ENCODE measurements at regions not wholly inside any gene's neighbourhood (a gene's known extent, or its start where the extent isn't known, plus 50 kb on each side); places are given as distances from the start of the nearest gene placed in this dataset.

- no peak overlapping the region for H2AFZ ChIP-seq (ENCODE audit: low read length)
- no peaks in the 10 kb centered on the region for H3K79me2 ChIP-seq (ENCODE audit: control insufficient read depth, insufficient read depth, low read length)
- no peak overlapping the region for H3K4me3 ChIP-seq (replicated peaks in 1 of 4; ENCODE audit: control extremely low read depth in 1 of 4, insufficient read depth in 1 of 4, low read depth in 3 of 4, low read length in 4 of 4)
- no peak for TF ChIP-seq EZH2 (IDR thresholded peaks at IDR 0.05; ENCODE audit: low read length, missing control alignments)
- TF ChIP-seq CTCF (conservative IDR thresholded peaks at IDR 0.05 in 1 of 2, IDR thresholded peaks at IDR 0.05 in 1 of 2; ENCODE audit: low read depth in 1 of 2, low read length in 2 of 2), result no peak
- H3K4me1 ChIP-seq (ENCODE audit: control insufficient read depth, extremely low read depth, insufficient read depth, low read length), result no peaks in the 10 kb centered on the region
- H3K4me2 ChIP-seq (ENCODE audit: extremely low read depth, insufficient read depth, low read length), result no peak overlapping the region
- no peaks in the 10 kb centered on the region for H4K20me1 ChIP-seq (ENCODE audit: control insufficient read depth, extremely low read depth, insufficient read depth, low read length)
- no peaks in the 10 kb centered on the region for H3K9me3 ChIP-seq (ENCODE audit: control insufficient read depth, insufficient read depth, low read depth, low read length)
- H3K9ac ChIP-seq (ENCODE audit: insufficient read depth, low read length), result no peak overlapping the region
- no peaks in the 10 kb centered on the region for H3K36me3 ChIP-seq (ENCODE audit: control insufficient read depth, insufficient read depth, low read length)
- no peaks in the 10 kb centered on the region for H3K27me3 ChIP-seq (ENCODE audit: control insufficient read depth, insufficient read depth, low read length)
- no peak overlapping the region for H3K27ac ChIP-seq (ENCODE audit: insufficient read depth, low read length)
- DNase-seq (ENCODE audit: low read depth in 2 of 2), result no peak
Measured at GRCh38 chr4:127575888-127576287, 56.9 kb upstream of the INTU start.

- TF ChIP-seq EZH2 (IDR thresholded peaks at IDR 0.05; ENCODE audit: low read length, missing control alignments) (no peak), CTCF (conservative IDR thresholded peaks at IDR 0.05 in 1 of 2, IDR thresholded peaks at IDR 0.05 in 1 of 2; ENCODE audit: low read depth in 1 of 2, low read length in 2 of 2) (no peak)
- no peaks in the 10 kb centered on the region for H3K27me3 ChIP-seq (ENCODE audit: control insufficient read depth, insufficient read depth, low read length)
- H3K9me3 ChIP-seq (ENCODE audit: control insufficient read depth, insufficient read depth, low read depth, low read length), result no peaks in the 10 kb centered on the region
- H4K20me1 ChIP-seq (ENCODE audit: control insufficient read depth, extremely low read depth, insufficient read depth, low read length), result no peaks in the 10 kb centered on the region
- no peak overlapping the region for H3K4me3 ChIP-seq (replicated peaks in 1 of 4; ENCODE audit: control extremely low read depth in 1 of 4, insufficient read depth in 1 of 4, low read depth in 3 of 4, low read length in 4 of 4)
- no peak overlapping the region for H3K9ac ChIP-seq (ENCODE audit: insufficient read depth, low read length)
- H3K4me1 ChIP-seq (ENCODE audit: control insufficient read depth, extremely low read depth, insufficient read depth, low read length), result no peaks in the 10 kb centered on the region
- no peaks in the 10 kb centered on the region for H3K79me2 ChIP-seq (ENCODE audit: control insufficient read depth, insufficient read depth, low read length)
- H2AFZ ChIP-seq (ENCODE audit: low read length), result no peak overlapping the region
- no peaks in the 10 kb centered on the region for H3K36me3 ChIP-seq (ENCODE audit: control insufficient read depth, insufficient read depth, low read length)
- H3K27ac ChIP-seq (ENCODE audit: insufficient read depth, low read length), result no peak overlapping the region
- no peak for DNase-seq (ENCODE audit: low read depth in 2 of 2)
- no peak overlapping the region for H3K4me2 ChIP-seq (ENCODE audit: extremely low read depth, insufficient read depth, low read length)
Measured at GRCh38 chr4:127578491-127578890, 54.3 kb upstream of the INTU start.

- no peak for DNase-seq (ENCODE audit: low read depth in 2 of 2)
- H3K27me3 ChIP-seq (ENCODE audit: control insufficient read depth, insufficient read depth, low read length), result no peaks in the 10 kb centered on the region
Measured at GRCh38 chr4:127578967-127579366, 53.8 kb upstream of the INTU start.

More at GRCh38 chr4:127578967-127579366, 53.8 kb upstream of the INTU start:
- no peak overlapping the region for H3K27ac ChIP-seq (ENCODE audit: insufficient read depth, low read length)
- no peaks in the 10 kb centered on the region for H3K4me1 ChIP-seq (ENCODE audit: control insufficient read depth, extremely low read depth, insufficient read depth, low read length)
- H3K9ac ChIP-seq (ENCODE audit: insufficient read depth, low read length), result no peak overlapping the region
- H2AFZ ChIP-seq (ENCODE audit: low read length), result no peak overlapping the region
- H3K4me3 ChIP-seq (replicated peaks in 1 of 4; ENCODE audit: control extremely low read depth in 1 of 4, insufficient read depth in 1 of 4, low read depth in 3 of 4, low read length in 4 of 4), result no peak overlapping the region
- H3K36me3 ChIP-seq (ENCODE audit: control insufficient read depth, insufficient read depth, low read length), result no peaks in the 10 kb centered on the region
- H3K79me2 ChIP-seq (ENCODE audit: control insufficient read depth, insufficient read depth, low read length), result no peaks in the 10 kb centered on the region
- H3K9me3 ChIP-seq (ENCODE audit: control insufficient read depth, insufficient read depth, low read depth, low read length), result no peaks in the 10 kb centered on the region
- no peak for TF ChIP-seq EZH2 (IDR thresholded peaks at IDR 0.05; ENCODE audit: low read length, missing control alignments)
- no peak for TF ChIP-seq CTCF (conservative IDR thresholded peaks at IDR 0.05 in 1 of 2, IDR thresholded peaks at IDR 0.05 in 1 of 2; ENCODE audit: low read depth in 1 of 2, low read length in 2 of 2)
- no peaks in the 10 kb centered on the region for H4K20me1 ChIP-seq (ENCODE audit: control insufficient read depth, extremely low read depth, insufficient read depth, low read length)
- no peak overlapping the region for H3K4me2 ChIP-seq (ENCODE audit: extremely low read depth, insufficient read depth, low read length)

Measured in fibroblast of lung (primary cell).